ENCODE measurements at regions not wholly inside any gene's neighbourhood (a gene's known extent, or its start where the extent isn't known, plus 50 kb on each side); places are given as distances from the start of the nearest gene placed in this dataset.

- no peak overlapping the region for H3K4me3 ChIP-seq (replicated peaks in 1 of 3; ENCODE audit: insufficient read depth in 1 of 3, low read depth in 2 of 3, low read length in 3 of 3)
- no peaks in the 10 kb centered on the region for H3K36me3 ChIP-seq (replicated peaks in 1 of 2; ENCODE audit: control insufficient read depth in 1 of 2, insufficient read depth in 2 of 2, low read length in 2 of 2)
- H3K9me3 ChIP-seq (ENCODE audit: low read length) = no peaks in the 10 kb centered on the region
- H3K4me1 ChIP-seq (ENCODE audit: insufficient read depth, low read length) = peaks cover 11% of the 10 kb centered on the region
- ChIA-PET POLR2A (no interaction called here), CTCF (ENCODE audit: low intra/inter-chr PET ratio, low total read pairs) (no interaction called here)
- H3K79me2 ChIP-seq (ENCODE audit: insufficient read depth, low read length) = no peaks in the 10 kb centered on the region
- intact Hi-C loops (cut with micrococcal nuclease; ENCODE audit: unreplicated experiment) (no loop called here), in situ Hi-C loops (cut with HindIII; ENCODE audit: extremely low pct_ligation_motif_present, low pct_unique_long_range_greater_than_20kb) (no loop called here)
- H2AFZ ChIP-seq (ENCODE audit: low read length) = no peak overlapping the region
- no peak overlapping the region for H3K27ac ChIP-seq (ENCODE audit: extremely low read length, insufficient read depth, low read length)
- no peaks in the 10 kb centered on the region for H4K20me1 ChIP-seq (ENCODE audit: insufficient read depth, low read length)
- H3K9ac ChIP-seq (ENCODE audit: insufficient read depth, low read depth, low read length) = no peak overlapping the region
- no peak for ATAC-seq
- FAIRE-seq = no peak
- BruUV-seq (replicated peaks) = no TSS peak
- no peak for TF ChIP-seq ZNF432 (CRISPR knock-in tag; IDR thresholded peaks at IDR 0.05; ENCODE audit: borderline replicate concordance)
- TF ChIP-seq FIP1L1 (IDR thresholded peaks at IDR 0.05; ENCODE audit: borderline replicate concordance, insufficient read depth, low read depth, low read length) = no peak
- no peak for TF ChIP-seq IRF2 (CRISPR knock-in tag; IDR thresholded peaks at IDR 0.05)
- no peak for TF ChIP-seq ZNF670 (CRISPR knock-in tag; IDR thresholded peaks at IDR 0.05; ENCODE audit: borderline replicate concordance)
- TF ChIP-seq SCMH1 (CRISPR knock-in tag; IDR thresholded peaks at IDR 0.05; ENCODE audit: borderline replicate concordance) = no peak
- TF ChIP-seq ZNF274 (CRISPR knock-in tag; IDR thresholded peaks at IDR 0.05) = no peak
- TF ChIP-seq ISL2 (CRISPR knock-in tag; IDR thresholded peaks at IDR 0.05) = no peak
- no peak for TF ChIP-seq SAP130 (CRISPR knock-in tag; IDR thresholded peaks at IDR 0.05; ENCODE audit: low read depth)
- TF ChIP-seq MXD4 (CRISPR knock-in tag; IDR thresholded peaks at IDR 0.05) = no peak
- TF ChIP-seq PAXIP1 (CRISPR knock-in tag; conservative IDR thresholded peaks at IDR 0.05) = no peak
- no peak for TF ChIP-seq STAT6 (CRISPR knock-in tag; IDR thresholded peaks at IDR 0.05; ENCODE audit: borderline replicate concordance)
- no peak for TF ChIP-seq ZNF224 (CRISPR knock-in tag; IDR thresholded peaks at IDR 0.05)
- no peak for TF ChIP-seq ZNF205 (CRISPR knock-in tag; IDR thresholded peaks at IDR 0.05)
- DNase-seq (ENCODE audit: low spot score) = no peak
- H3K4me2 ChIP-seq (ENCODE audit: low read depth, low read length) = no peak overlapping the region
- H3K27me3 ChIP-seq (ENCODE audit: control insufficient read depth in 1 of 2, insufficient read depth in 2 of 2, low read length in 2 of 2) = peaks cover 0 to 17% of the 10 kb centered on the region in 2 experiments; a peak in 1 of 5 replicates
Observed at GRCh38 chr11:115578275-115578674, 74.1 kb upstream of the CADM1 start.

Measured in HepG2 (cell line).